ENCODE measurements at regions not wholly inside any gene's neighbourhood (a gene's known extent, or its start where the extent isn't known, plus 50 kb on each side); places are given as distances from the start of the nearest gene placed in this dataset.
A peak's percentile ranks its signal among the peaks of the same experiment; 100 is the strongest.
"Not testable (repeated sequence)": the region's sequence is repeated elsewhere in the genome, so short reads cannot be mapped to it uniquely, and the experiment has no call there.

GRCh38 chr11:16605389-16605893 lies 133.0 kb upstream of the C11orf58 start:
- DNase-seq = no peak

GRCh38 chr11:16604794-16605388 lies 133.6 kb upstream of the C11orf58 start:
- DNase-seq = peak; percentile 10

DNA sequence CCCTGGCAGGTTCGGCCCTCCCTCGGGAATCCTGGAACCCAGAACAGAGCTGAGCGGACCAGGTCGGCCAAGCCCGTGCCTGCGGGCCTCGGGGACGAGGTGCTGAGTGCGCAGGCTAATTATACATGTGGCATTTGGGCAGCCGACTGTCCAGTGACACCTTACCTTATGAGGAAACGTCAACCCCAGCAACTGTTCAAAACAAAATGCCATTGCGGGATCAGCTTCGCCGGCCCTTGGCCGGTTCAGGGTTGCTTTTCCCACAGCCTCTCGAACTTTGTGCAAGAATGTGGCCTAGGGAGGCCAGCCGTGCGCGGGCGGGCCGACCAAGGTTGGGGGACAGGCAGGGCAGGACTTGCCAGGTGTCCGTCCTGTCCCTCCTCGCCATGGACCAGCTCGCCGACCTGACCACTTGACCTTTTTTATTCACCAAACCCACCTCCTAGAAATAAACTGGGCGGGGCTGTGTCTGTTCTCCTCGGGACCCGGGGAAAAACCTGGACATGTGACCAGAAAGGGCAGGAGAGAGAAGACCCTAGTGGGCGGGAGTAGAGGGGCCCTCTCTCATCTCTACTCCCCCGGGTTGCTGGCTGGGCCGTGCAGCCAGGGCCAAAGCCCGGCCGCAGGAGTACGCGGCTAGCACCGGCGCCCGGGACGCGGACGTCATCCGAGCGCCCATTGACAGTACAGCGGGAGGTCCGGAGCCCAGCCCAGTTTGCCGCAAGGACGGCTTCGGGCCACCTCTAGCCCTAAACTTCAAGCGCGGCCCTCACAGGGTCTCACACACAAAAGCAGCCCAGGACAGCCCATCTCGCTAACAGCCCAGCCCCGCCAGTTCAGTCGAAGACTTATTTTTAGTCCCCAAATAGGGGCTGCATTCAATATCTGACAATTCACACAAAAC lies 134.3 kb upstream of the C11orf58 start:
- DNase-seq = no peak

GRCh38 chr11:16603245-16603644 lies 135.2 kb upstream of the C11orf58 start:
- DNase-seq = no peak

DNA sequence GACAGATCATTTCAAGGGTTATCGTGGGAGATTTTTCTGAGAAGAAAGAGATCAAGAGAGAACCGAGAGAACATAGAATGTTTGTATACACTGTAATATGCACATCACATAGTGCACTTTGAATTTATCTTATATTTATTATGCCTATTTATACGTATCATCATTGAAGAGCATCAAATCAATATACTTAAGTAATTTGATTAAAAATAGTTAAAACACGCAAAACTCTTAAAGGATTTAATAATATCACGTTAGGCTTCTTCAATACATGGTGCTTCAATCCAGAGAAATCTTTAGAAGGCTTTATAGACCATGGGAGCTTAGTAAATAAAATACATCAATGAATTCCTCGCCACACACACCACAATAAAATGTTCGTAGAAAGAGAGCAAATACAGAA lies 139.5 kb upstream of the C11orf58 start:
- no peak for DNase-seq

DNA sequence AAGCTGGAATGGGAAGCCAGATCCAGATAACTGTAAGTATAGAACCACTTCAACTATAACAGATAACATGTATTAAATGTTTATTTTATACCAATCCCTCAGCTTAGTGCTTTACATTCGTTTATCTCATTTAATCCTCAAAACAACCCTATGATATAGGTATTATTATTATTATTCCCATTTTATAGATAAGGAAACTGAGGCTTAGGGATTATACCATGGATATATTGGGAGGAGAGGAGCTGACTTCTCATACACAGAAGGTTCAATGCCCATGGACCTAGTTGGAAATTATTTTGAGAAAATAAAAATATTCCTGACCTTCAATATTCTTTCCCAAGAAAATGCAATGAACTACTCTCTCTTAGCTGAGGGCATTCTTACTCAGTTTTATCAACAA lies 140.4 kb upstream of the C11orf58 start:
- DNase-seq = no peak

- DNase-seq = no peak
Observed at GRCh38 chr11:16596231-16596630, 142.2 kb upstream of the C11orf58 start.

- DNase-seq = no peak
Observed at GRCh38 chr11:16591157-16591556, 147.3 kb upstream of the C11orf58 start.

DNA sequence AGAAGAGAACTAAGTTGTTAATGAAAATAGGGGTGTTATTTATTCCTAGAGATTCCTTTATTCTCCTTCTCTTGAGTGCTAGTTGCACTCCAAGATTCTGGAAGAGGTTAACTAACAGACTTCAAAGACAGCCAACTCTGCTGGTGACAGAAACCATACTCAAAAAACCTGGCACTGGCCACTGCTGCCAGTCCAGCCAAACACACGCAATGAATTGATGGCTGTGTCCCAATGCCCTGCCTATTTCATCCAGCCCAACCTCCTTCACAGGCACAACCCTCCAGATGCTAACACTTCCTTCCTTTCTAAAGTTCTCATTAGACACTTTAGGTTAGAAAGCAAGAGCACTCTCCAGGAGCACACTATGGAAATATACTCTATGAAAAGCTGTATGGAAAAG lies 150.8 kb upstream of the C11orf58 start:
- no peak for DNase-seq

- no peak for DNase-seq
Observed at GRCh38 chr11:16584569-16584968, 153.9 kb upstream of the C11orf58 start.

DNA sequence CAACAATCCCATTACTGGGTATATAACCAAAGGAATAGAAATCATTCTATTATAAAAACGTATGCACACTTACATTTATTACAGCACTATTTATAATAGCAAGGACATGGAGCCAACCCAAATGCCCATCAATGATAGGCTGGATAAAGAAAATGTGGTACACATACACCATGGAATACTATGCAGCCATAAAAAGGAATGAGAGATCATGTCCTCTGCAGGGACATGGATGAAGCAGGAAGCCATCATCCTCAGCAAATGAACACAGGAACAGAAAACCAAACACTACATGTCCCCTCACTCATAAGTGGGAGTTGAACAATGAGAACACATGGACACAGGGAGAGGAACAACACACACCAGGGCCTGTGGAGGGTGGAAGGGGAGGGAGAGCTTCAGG lies 157.4 kb upstream of the C11orf58 start:
- not testable (repeated sequence) for DNase-seq

GRCh38 chr11:16577490-16577889 lies 161.0 kb upstream of the C11orf58 start:
- no peak for DNase-seq

DNA sequence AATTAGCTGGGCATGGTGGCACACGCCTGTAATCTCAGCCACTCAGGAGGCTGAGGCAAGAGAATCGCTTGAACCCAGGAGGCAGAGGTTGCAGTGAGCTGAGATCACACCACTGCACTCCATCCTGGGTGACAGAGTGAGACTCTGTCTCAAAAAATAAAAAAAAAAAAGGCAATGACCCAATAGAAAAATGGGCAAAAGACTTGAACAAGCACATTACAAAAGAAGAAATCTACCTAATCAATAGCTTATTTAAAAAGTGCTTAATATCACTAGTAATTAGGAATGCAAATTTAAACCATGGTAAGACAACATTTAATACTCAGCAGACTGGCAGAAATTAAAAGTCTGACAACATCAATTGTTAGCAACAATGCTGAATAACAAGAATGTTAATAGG lies 163.6 kb upstream of the C11orf58 start:
- not testable (repeated sequence) for DNase-seq

DNA sequence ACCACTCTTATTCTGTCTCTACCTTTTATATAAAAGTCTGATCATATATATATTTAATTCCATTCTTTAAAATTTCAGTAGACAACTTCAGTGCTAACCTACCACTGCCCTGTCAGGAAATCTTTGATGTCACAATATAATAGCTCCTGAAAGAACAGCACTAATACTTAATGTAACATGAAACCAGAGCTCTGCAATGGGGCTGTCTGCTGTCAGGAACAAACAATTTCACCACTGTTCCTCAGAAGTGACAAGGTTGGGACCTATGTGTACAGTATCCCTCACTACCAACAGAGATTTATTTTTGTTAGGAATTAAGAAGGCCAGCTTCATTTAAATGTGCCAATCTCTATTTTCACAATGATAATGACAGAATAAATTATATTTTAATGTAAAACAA lies 165.5 kb upstream of the C11orf58 start:
- DNase-seq = no peak

DNA sequence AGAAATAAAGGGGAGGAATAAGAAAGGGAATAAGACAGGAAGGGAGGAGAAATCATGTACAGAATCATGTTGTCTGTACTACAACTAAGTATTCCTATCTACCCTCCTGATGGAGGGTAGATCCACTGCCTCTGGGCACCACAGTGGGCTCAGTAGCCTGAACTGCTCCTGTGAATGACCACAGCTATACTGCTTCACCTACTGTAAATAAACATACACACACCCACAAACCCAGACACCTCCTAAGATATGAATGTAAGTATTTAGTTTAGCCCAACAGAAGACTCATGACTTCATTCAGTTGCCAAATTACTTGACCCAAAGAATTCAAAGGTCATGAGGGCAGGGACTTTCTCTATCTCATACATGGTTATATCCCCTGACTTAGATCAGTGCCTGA lies 177.3 kb upstream of the C11orf58 start:
- no peak for DNase-seq

- no peak for DNase-seq
Observed at GRCh38 chr11:16558494-16558893, 180.0 kb upstream of the C11orf58 start.

GRCh38 chr11:16555956-16556355 lies 182.5 kb upstream of the C11orf58 start:
- DNase-seq = no peak

GRCh38 chr11:16554361-16554760 lies 184.1 kb upstream of the C11orf58 start:
- no peak for DNase-seq

DNA sequence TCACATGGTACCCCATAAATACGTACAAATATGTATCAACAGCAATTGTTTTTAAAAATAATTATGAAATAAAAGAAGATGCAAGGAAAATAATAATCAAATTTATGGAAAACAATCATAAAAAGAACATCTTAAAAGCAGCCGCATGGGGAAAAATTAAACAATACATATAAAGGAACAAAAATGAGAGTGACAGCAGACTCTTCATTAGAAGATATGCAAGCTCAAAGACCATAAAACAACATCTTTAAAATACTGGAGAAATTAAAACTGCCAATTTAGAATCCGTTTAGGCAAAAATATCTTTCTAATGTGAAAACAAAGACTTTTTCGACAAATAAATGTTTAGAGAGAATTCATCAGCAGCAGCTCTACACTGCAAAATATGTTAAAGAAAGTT lies 190.6 kb upstream of the C11orf58 start:
- DNase-seq = no peak

DNA sequence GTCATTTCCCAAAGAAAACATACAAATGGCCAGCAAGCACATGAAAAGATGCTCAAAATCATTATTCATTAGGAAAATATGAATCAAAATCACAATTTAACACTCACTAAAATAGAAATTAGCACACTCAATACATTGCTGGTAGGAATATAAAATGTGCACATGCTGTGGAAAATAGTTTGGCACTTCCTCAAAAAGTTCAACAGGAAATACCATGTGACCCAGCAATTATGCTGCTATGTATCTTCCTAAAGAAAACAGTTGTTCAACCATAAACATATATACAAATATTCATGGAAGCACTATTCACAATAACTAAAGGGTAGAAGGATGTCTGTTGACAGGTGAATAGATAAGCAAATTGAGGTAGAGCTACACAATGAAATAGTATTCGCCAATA lies 187.3 kb upstream of the SOX6 start:
- DNase-seq = no peak

GRCh38 chr11:16542353-16542752 lies 186.0 kb upstream of the SOX6 start:
- DNase-seq = no peak

DNA sequence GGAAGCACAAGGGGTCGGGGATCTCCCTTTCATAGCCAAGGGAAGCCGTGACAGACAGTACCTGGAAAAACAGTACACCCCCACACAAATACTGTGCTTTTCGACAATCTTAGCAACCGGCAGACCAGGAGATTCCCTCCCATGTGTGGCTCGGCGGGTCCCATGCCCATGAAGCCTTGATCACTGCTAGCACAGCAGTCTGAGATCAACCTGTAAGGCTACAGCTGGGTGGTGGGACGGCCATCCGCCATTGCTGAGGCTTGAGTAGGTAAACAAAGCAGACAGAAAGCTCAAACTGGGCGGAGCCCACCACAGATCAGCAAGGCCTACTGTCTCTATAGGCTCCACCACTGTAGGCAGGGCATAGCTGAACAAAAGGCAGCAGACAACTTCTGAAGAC lies 180.2 kb upstream of the SOX6 start:
- no peak for DNase-seq

- no peak for DNase-seq
Observed at GRCh38 chr11:16528639-16529038, 172.3 kb upstream of the SOX6 start.

DNA sequence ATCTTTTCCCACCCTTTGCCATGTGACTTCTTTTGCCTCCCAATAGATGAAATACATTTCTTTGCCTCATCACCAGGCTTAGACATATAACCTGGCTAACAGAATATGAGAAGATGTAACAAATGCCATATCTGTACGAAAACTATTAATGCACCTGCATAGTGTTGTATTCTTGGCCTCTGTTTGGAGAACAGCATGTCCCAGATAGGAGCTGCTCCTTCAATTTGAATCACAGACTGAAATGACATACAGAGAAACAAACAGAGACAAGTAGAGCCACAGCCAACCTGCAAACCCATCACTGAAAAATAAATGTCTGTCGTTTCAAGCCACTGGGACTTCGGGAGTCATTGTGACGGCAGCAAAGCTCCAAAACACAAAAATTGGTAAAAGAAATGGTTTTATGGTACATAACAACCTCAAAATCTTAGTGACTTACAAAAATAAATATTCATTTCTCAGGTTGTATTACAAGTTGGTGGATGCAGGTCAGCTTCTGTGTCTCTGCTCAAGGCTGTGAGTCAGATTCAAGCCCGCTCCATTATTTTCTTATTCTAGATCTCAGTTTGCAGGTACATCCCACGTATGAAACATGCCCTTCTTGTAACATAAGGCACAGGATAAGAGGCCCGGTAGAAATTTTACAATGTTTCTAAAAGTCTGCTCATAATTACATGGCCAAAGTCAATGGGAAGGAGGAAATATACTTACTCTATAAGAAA lies 171.3 kb upstream of the SOX6 start:
- DNase-seq = no peak

Measured in activated CD4-positive, alpha-beta T cell treated with anti-CD3 and anti-CD28 coated beads, Interleukin-10, Interleukin-2, amounts not matched to agents 100 ng/mL and 50 ng/mL, durations not matched to agents 16 hours and 8 hours (primary cell).